Colonic mucosa (tissue), 4 donors: ENCODE measurements at regions not wholly inside any gene's neighbourhood (a gene's known extent, or its start where the extent isn't known, plus 50 kb on each side); places are given as distances from the start of the nearest gene placed in this dataset.

Experiments
- DNase-seq: peaks from one replicate; pipeline ENCODE4 v3.0.0-alpha.2; 2020
- H3K27ac ChIP-seq: fragments of 200-600 bp; one replicate; pipeline ENCODE4 v1.8.0; 2021
- H3K27me3 ChIP-seq: fragments of 200-600 bp; one replicate; pipeline ENCODE4 v1.8.0; 2021
- H3K36me3 ChIP-seq: fragments of 200-600 bp; one replicate; pipeline ENCODE4 v1.8.0; 2021
- H3K4me1 ChIP-seq: fragments of 200-600 bp; one replicate; pipeline ENCODE4 v1.8.0; 2021; ENCODE audit warnings: mild to moderate bottlenecking
- H3K4me3 ChIP-seq: fragments of 200-600 bp; one replicate; pipeline ENCODE4 v1.8.0; 2021
- H3K9ac ChIP-seq, 2 donors: one replicate each; pipeline ENCODE4 v1.7.0; 2013; ENCODE audit warnings: control low read depth in 2 of 2, low read depth in 2 of 2, low read length in 2 of 2
- H3K9me3 ChIP-seq: fragments of 200-600 bp; one replicate; pipeline ENCODE4 v1.8.0; 2021
- intact Hi-C: fragments of 100-400 bp; cut with DNase I; formaldehyde crosslinking; loops from one replicate; pipeline ENCODE4 v1.14.1; 2022
- TF ChIP-seq, protein P1 (sequence below): fragments of 200-600 bp; IDR thresholded peaks from one replicate; pipeline ENCODE4 v1.8.0; 2022; ENCODE audit warnings: antibody characterized with exemption, mild to moderate bottlenecking
- donor health status: healthy.
- donor health status: DM: no; HTN: no; CAD: no.
- donor health status: DM: no; HTN: no; CAD: no.

DNA sequence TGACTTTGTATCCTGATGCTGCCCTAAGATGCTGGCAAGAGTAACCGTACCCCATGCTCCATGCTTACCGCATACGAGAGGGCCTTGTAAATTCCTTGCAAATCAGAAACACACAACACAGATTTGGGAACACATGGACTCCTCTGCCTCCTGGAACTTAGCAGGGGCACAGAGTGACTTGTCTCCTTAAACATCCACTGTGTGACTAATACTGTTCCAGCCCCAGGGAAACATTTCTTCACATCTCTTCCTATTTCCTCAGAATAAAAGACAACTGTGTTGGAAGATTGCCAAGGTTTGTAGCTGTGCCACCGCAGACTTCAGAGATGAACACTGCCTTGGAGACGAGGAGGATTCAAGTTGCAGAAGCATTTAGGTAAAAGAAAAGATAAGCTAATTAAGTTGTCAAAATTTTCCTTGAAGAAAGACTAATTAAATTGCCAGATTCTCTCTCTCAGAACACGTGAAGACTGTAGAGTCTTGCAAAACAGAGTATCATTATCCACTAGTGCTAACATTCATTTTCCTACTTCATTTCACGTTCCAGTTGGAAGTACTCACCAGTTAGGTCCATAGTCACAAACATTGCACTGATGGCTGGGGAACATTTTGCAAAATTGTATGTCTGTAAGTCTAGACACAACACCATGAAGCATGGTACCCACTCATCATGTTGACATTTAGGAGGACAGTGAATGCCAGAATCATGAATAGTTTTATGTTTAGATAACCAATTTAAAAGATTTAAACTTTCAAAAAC, 188.8 kb downstream of the TSN start:
- Histone ChIP-seq H3K27me3 (no peaks in the 10 kb centered on the region), H3K36me3 (no peaks in the 10 kb centered on the region)

DNA sequence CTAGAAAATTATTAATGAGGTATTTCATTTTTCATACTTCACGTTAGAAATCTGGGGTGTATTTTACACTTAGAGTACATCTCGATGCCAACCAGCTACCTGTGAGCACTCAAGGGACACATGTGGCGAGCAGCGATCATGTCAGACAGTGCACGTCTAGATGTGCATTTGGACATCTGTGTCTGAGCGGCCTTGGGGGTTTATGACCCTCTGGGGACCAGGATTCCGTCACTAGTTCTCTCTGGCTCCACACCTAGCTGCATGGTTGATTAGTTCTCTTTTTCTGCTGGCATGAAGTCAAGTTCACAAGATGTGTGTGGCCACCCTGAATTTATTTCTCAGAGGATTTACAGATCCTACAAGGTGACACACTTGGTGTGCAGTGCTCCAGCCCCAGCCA, 192.2 kb downstream of the TSN start:
- intact Hi-C loops, result no loop called here
- Histone ChIP-seq H3K9ac (no peak overlapping the region), H3K4me3 (no peak overlapping the region), H3K27me3 (no peaks in the 10 kb centered on the region), H3K27ac (no peak overlapping the region), H3K9me3 (no peaks in the 10 kb centered on the region), H3K36me3 (no peaks in the 10 kb centered on the region), H3K4me1 (no peaks in the 10 kb centered on the region)
- TF ChIP-seq, protein P1, sequence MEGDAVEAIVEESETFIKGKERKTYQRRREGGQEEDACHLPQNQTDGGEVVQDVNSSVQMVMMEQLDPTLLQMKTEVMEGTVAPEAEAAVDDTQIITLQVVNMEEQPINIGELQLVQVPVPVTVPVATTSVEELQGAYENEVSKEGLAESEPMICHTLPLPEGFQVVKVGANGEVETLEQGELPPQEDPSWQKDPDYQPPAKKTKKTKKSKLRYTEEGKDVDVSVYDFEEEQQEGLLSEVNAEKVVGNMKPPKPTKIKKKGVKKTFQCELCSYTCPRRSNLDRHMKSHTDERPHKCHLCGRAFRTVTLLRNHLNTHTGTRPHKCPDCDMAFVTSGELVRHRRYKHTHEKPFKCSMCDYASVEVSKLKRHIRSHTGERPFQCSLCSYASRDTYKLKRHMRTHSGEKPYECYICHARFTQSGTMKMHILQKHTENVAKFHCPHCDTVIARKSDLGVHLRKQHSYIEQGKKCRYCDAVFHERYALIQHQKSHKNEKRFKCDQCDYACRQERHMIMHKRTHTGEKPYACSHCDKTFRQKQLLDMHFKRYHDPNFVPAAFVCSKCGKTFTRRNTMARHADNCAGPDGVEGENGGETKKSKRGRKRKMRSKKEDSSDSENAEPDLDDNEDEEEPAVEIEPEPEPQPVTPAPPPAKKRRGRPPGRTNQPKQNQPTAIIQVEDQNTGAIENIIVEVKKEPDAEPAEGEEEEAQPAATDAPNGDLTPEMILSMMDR, result no peak
- DNase-seq, result no peak

More for the DNA sequence above, 188.8 kb downstream of the TSN start:
- TF ChIP-seq, protein P1, result no peak
- DNase-seq, result no peak
- Histone ChIP-seq H3K4me3 (no peak overlapping the region), H3K9me3 (no peaks in the 10 kb centered on the region), H3K27ac (no peak overlapping the region), H3K9ac (no peak overlapping the region), H3K4me1 (no peaks in the 10 kb centered on the region)
- intact Hi-C loops, result no loop called here

DNA sequence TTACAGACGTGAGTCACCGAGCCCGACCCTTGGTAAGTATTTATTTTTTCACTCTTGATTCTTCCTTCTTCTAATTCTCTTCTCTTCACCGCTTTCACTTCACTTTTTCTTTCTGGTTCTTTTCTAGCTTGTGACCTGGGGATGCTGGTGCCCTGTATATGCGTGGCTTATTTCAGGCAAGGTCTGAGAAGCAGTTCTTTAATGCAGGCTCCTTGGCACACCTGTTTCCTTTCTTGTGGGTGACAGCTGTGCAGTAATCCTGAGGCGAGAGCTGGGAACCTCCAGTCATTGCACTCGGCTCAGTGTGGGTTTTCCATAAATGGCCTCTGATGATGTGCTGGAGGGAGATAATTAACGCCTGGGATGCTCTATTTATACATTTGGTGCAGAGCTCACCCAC, 193.8 kb downstream of the TSN start:
- H3K9ac ChIP-seq, result no peak overlapping the region
- no peaks in the 10 kb centered on the region for H3K4me1 ChIP-seq
- H3K9me3 ChIP-seq, result no peaks in the 10 kb centered on the region
- H3K27ac ChIP-seq, result no peak overlapping the region
- intact Hi-C loops, result no loop called here
- no peak overlapping the region for H3K4me3 ChIP-seq
- H3K36me3 ChIP-seq, result no peaks in the 10 kb centered on the region
- TF ChIP-seq, protein P1, result no peak
- DNase-seq, result no peak
- no peaks in the 10 kb centered on the region for H3K27me3 ChIP-seq

DNA sequence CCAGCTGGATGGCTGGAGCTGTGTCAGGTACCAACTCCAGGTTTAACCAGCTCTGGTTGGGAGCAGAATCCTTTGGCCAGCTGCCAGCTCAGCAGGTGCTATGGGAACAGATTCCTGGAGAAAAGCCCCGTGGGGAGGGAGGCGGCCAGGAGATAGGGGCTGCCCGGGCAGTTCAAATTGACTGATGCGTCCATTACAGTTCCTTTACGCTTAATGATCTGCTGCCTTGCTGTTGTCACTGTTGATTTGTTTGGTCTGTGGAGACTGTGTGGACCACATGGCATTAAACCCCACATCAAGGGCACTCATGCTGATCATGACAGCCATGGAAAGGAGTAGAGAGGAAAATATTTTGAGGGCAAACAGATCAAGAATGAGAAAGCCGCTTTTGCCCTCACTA, 200.0 kb downstream of the TSN start:
- Histone ChIP-seq H3K36me3 (no peaks in the 10 kb centered on the region), H3K27ac (no peak overlapping the region), H3K4me3 (no peak overlapping the region), H3K9me3 (no peaks in the 10 kb centered on the region), H3K27me3 (no peaks in the 10 kb centered on the region), H3K9ac (no peak overlapping the region), H3K4me1 (no peaks in the 10 kb centered on the region)
- intact Hi-C loops, result no loop called here
- TF ChIP-seq, protein P1, result no peak
- no peak for DNase-seq

DNA sequence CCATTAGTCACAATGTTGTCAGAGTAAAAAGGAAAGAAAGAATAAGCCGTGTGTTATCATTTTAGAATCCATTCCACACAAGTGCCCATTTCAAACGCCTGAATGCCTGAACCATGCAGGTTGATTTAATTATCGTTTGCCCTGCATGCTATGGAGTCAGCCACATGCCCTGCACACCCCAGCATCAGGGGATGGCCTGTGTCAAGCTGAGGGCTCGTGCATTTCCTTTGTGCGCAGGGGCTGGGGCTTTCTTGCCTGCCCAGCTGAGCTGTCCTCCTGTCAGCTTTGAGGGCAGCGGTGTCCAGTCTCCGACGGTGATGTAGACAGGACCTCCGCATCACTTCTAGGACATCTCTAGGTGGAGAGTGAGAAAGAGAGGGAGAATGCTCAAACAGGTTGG, 200.4 kb downstream of the TSN start:
- Histone ChIP-seq H3K4me1 (no peaks in the 10 kb centered on the region), H3K4me3 (no peak overlapping the region), H3K36me3 (no peaks in the 10 kb centered on the region), H3K27me3 (no peaks in the 10 kb centered on the region), H3K27ac (no peak overlapping the region), H3K9me3 (no peaks in the 10 kb centered on the region), H3K9ac (no peak overlapping the region)
- DNase-seq, result no peak
- intact Hi-C loops, result no loop called here
- TF ChIP-seq, protein P1, result no peak
